ENCODE measurements at regions not wholly inside any gene's neighbourhood (a gene's known extent, or its start where the extent isn't known, plus 50 kb on each side); places are given as distances from the start of the nearest gene placed in this dataset.
"Not testable (repeated sequence)": the region's sequence is repeated elsewhere in the genome, so short reads cannot be mapped to it uniquely, and the experiment has no call there.

- intact Hi-C loops (cut with micrococcal nuclease), result no loop called here
Measured at GRCh38 chr2:215863687-215864086, 149.7 kb downstream of the MREG start.

- intact Hi-C loops (cut with micrococcal nuclease), result no loop called here
Measured at GRCh38 chr2:215862351-215862771, 151.0 kb downstream of the MREG start.

- intact Hi-C loops (cut with micrococcal nuclease), result no loop called here
Measured at GRCh38 chr2:215861607-215862350, 151.6 kb downstream of the MREG start.

- intact Hi-C loops (cut with micrococcal nuclease), result no loop called here
Measured at GRCh38 chr2:215856080-215856479, 157.3 kb downstream of the MREG start.

- intact Hi-C loops (cut with micrococcal nuclease), result not testable (repeated sequence)
Measured at GRCh38 chr2:215855308-215855707, 158.0 kb downstream of the MREG start.

GRCh38 chr2:215854008-215854407 lies 159.3 kb downstream of the MREG start:
- intact Hi-C loops (cut with micrococcal nuclease), result no loop called here

- intact Hi-C loops (cut with micrococcal nuclease), result no loop called here
Measured at GRCh38 chr2:215851696-215852095, 161.7 kb downstream of the MREG start.

GRCh38 chr2:215851082-215851481 lies 162.3 kb downstream of the MREG start:
- intact Hi-C loops (cut with micrococcal nuclease), result no loop called here

GRCh38 chr2:215850380-215850779 lies 163.0 kb downstream of the MREG start:
- intact Hi-C loops (cut with micrococcal nuclease), result no loop called here

- intact Hi-C loops (cut with micrococcal nuclease), result no loop called here
Measured at GRCh38 chr2:215849771-215850170, 163.6 kb downstream of the MREG start.

- intact Hi-C loops (cut with micrococcal nuclease), result no loop called here
Measured at GRCh38 chr2:215848698-215849097, 164.7 kb downstream of the MREG start.

GRCh38 chr2:215848146-215848545 lies 165.2 kb downstream of the MREG start:
- intact Hi-C loops (cut with micrococcal nuclease), result no loop called here

- intact Hi-C loops (cut with micrococcal nuclease), result no loop called here
Measured at GRCh38 chr2:215847718-215848117, 165.6 kb downstream of the MREG start.

GRCh38 chr2:215847056-215847455 lies 166.3 kb downstream of the MREG start:
- intact Hi-C loops (cut with micrococcal nuclease), result no loop called here

GRCh38 chr2:215845839-215846586 lies 167.3 kb downstream of the MREG start:
- intact Hi-C loops (cut with micrococcal nuclease), result no loop called here

- intact Hi-C loops (cut with micrococcal nuclease), result no loop called here
Measured at GRCh38 chr2:215843579-215843978, 169.8 kb downstream of the MREG start.

GRCh38 chr2:215841175-215841816 lies 172.1 kb downstream of the MREG start:
- intact Hi-C loops (cut with micrococcal nuclease), result no loop called here

GRCh38 chr2:215839816-215840215 lies 173.5 kb downstream of the MREG start:
- intact Hi-C loops (cut with micrococcal nuclease), result loop anchor here (10.0 kb wide), 1 partner anchor 155 kb away; no protein-coding TSS in a partner anchor

- intact Hi-C loops (cut with micrococcal nuclease), result loop anchor here (10.0 kb wide), 1 partner anchor 155 kb away; no protein-coding TSS in a partner anchor
Measured at GRCh38 chr2:215839309-215839708, 174.0 kb downstream of the MREG start.

GRCh38 chr2:215836881-215837280 lies 176.5 kb downstream of the MREG start:
- intact Hi-C loops (cut with micrococcal nuclease), result loop anchor here (10.0 kb wide), 1 partner anchor 152 kb away; no protein-coding TSS in a partner anchor

GRCh38 chr2:215835657-215836056 lies 177.7 kb downstream of the MREG start:
- intact Hi-C loops (cut with micrococcal nuclease), result loop anchor here (10.0 kb wide), 1 partner anchor 151 kb away; no protein-coding TSS in a partner anchor

GRCh38 chr2:215835231-215835630 lies 178.1 kb downstream of the MREG start:
- intact Hi-C loops (cut with micrococcal nuclease), result loop anchor here (10.0 kb wide), 1 partner anchor 150 kb away; no protein-coding TSS in a partner anchor
